ENCODE measurements at regions not wholly inside any gene's neighbourhood (a gene's known extent, or its start where the extent isn't known, plus 50 kb on each side); places are given as distances from the start of the nearest gene placed in this dataset.
"Not testable (repeated sequence)": the region's sequence is repeated elsewhere in the genome, so short reads cannot be mapped to it uniquely, and the experiment has no call there.

- no peak overlapping the region for H3K4me3 ChIP-seq (ENCODE audit: low read length)
- no peak for DNase-seq (ENCODE audit: low read depth, low spot score)
Measured at GRCh38 chr6:126983779-126984178, 134.7 kb upstream of the RSPO3 start.

GRCh38 chr6:126988125-126988524 lies 130.3 kb upstream of the RSPO3 start:
- DNase-seq (ENCODE audit: low read depth, low spot score); H3K4me3 ChIP-seq (ENCODE audit: low read length): not testable (repeated sequence)

GRCh38 chr6:127000631-127001030 lies 117.8 kb upstream of the RSPO3 start:
- DNase-seq (ENCODE audit: low read depth, low spot score) = no peak
- H3K4me3 ChIP-seq (ENCODE audit: low read length) = no peak overlapping the region

GRCh38 chr6:127013865-127014264 lies 104.6 kb upstream of the RSPO3 start:
- H3K4me3 ChIP-seq (ENCODE audit: low read length) = no peak overlapping the region
- no peak for DNase-seq (ENCODE audit: low read depth, low spot score)

- no peak for DNase-seq (ENCODE audit: low read depth, low spot score)
- H3K4me3 ChIP-seq (ENCODE audit: low read length) = no peak overlapping the region
Measured at GRCh38 chr6:127015858-127016257, 102.6 kb upstream of the RSPO3 start.

GRCh38 chr6:127019828-127020227 lies 98.6 kb upstream of the RSPO3 start:
- H3K4me3 ChIP-seq (ENCODE audit: low read length) = no peak overlapping the region
- no peak for DNase-seq (ENCODE audit: low read depth, low spot score)

- DNase-seq (ENCODE audit: low read depth, low spot score) = no peak
- no peak overlapping the region for H3K4me3 ChIP-seq (ENCODE audit: low read length)
Measured at GRCh38 chr6:127022302-127022701, 96.2 kb upstream of the RSPO3 start.

- DNase-seq (ENCODE audit: low read depth, low spot score) = no peak
Measured at GRCh38 chr6:127023001-127023778, 95.3 kb upstream of the RSPO3 start.

GRCh38 chr6:127026247-127026646 lies 92.2 kb upstream of the RSPO3 start:
- H3K4me3 ChIP-seq (ENCODE audit: low read length) = no peak overlapping the region
- DNase-seq (ENCODE audit: low read depth, low spot score) = no peak

More at GRCh38 chr6:127023001-127023778, 95.3 kb upstream of the RSPO3 start:
- no peak overlapping the region for H3K4me3 ChIP-seq (ENCODE audit: low read length)

- no peak overlapping the region for H3K4me3 ChIP-seq (ENCODE audit: low read length)
- no peak for DNase-seq (ENCODE audit: low read depth, low spot score)
Measured at GRCh38 chr6:127030111-127030510, 88.4 kb upstream of the RSPO3 start.

- H3K4me3 ChIP-seq (ENCODE audit: low read length) = no peak overlapping the region
- no peak for DNase-seq (ENCODE audit: low read depth, low spot score)
Measured at GRCh38 chr6:127030836-127031235, 87.6 kb upstream of the RSPO3 start.

GRCh38 chr6:127031511-127031910 lies 87.0 kb upstream of the RSPO3 start:
- H3K4me3 ChIP-seq (ENCODE audit: low read length) = no peak overlapping the region
- DNase-seq (ENCODE audit: low read depth, low spot score) = no peak

GRCh38 chr6:127032971-127033370 lies 85.5 kb upstream of the RSPO3 start:
- no peak for DNase-seq (ENCODE audit: low read depth, low spot score)
- H3K4me3 ChIP-seq (ENCODE audit: low read length) = no peak overlapping the region

- no peak for DNase-seq (ENCODE audit: low read depth, low spot score)
- H3K4me3 ChIP-seq (ENCODE audit: low read length) = no peak overlapping the region
Measured at GRCh38 chr6:127051571-127052260, 66.8 kb upstream of the RSPO3 start.

- no peak for DNase-seq (ENCODE audit: low read depth, low spot score)
Measured at GRCh38 chr6:127053032-127053874, 65.2 kb upstream of the RSPO3 start.

GRCh38 chr6:127053875-127054235 lies 64.6 kb upstream of the RSPO3 start:
- DNase-seq (ENCODE audit: low read depth, low spot score) = no peak
- no peak overlapping the region for H3K4me3 ChIP-seq (ENCODE audit: low read length)

More at GRCh38 chr6:127053032-127053874, 65.2 kb upstream of the RSPO3 start:
- no peak overlapping the region for H3K4me3 ChIP-seq (ENCODE audit: low read length)

GRCh38 chr6:127058027-127058426 lies 60.4 kb upstream of the RSPO3 start:
- H3K4me3 ChIP-seq (ENCODE audit: low read length) = no peak overlapping the region
- DNase-seq (ENCODE audit: low read depth, low spot score) = no peak

- DNase-seq (ENCODE audit: low read depth, low spot score) = no peak
- H3K4me3 ChIP-seq (ENCODE audit: low read length) = no peak overlapping the region
Measured at GRCh38 chr6:127058936-127059335, 59.5 kb upstream of the RSPO3 start.
